Kidney capillary endothelial cell (primary cell): ENCODE measurements at regions not wholly inside any gene's neighbourhood (a gene's known extent, or its start where the extent isn't known, plus 50 kb on each side); places are given as distances from the start of the nearest gene placed in this dataset.
"Not testable (repeated sequence)": the region's sequence is repeated elsewhere in the genome, so short reads cannot be mapped to it uniquely, and the experiment has no call there.

ENCODE experiments used
- DNase-seq: peaks from one replicate; pipeline ENCODE4 v3.0.0-alpha.2; 2018; ENCODE audit warnings: low spot score

DNA sequence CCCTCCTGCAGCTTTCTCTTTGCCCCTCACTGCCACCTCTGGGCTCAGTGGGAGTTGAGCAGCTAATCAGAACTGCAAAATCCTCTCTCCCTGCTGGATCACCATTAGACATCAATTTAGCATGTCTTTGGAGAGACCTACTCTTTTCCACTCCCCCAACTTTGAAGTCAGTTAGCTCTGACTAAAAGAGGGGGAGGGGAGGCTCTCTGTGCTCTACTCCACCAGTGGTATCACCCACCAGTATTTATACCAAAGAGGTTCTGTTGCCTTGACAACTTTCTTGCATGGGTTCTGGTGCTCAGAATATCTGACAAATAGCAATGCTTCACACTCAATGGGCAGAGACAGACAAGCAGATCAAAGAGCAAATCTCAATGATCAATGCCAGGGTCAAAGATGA, 146.2 kb upstream of the ROPN1 start:
- DNase-seq: no peak

DNA sequence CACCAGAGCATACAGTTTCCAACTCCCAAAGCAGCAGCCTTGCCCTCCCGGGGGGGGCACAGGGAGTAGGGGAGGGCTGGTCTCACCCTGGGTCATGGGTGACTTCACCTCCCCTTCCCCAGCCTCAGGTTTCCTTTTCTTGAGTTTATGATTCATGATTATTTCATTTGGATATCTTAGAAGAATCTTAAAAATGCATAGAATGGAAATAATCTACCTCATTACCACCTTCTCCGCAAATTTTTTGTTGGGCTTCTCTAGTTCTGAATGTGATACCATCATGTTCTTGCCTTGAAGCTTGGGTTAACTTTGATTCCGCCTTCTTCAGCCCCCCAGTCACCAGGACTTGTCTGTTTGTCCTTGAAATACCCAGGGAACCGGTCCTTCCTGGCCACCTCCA, 148.8 kb upstream of the ROPN1 start:
- no peak for DNase-seq

DNA sequence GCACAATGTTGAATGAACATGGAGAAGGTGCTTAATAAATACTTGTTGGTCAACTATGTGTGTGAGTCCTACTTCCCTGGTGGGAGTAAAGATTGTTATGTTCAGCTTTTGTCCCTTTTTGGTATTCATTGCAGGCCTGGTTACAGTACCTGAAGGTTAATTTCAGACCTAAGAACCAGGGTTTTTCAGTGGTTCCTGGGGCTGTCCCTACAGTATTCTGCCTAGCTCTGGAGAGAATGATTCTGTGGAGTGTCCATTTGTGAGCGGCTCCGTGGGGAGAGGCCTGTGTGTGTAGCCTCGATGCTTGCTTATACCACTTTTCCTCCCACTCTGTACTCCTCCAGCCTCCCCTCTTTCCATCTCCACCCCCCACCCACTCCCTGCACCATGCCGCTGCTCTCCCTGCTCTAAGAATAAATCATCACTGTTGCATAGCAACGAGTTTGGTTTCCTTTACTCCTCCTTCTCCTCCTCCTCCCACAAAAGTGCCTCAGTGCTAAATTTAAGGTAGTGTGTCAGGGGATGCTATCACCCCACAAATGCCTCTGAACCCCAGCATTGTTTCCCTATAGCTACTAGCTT, 150.6 kb upstream of the ROPN1 start:
- no peak for DNase-seq

DNA sequence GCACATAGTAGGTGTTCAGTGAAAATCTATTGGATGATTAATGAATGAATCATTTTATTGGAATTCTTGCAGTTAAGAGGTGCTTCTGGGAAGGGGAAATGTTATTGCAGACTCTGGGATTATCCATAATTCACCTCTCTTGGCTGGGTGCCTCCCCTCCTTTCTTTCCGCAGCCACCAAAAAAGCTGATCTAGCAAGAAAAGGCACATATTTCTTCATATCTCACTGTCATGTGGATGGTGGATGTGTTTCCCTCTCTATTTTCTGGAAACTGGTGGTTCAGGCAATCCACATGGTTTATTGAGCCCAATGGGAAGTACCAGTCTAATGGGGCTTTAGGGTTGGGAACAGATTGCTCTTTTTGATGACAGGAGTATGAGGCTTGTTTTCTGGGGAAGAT, 151.1 kb upstream of the ROPN1 start:
- no peak for DNase-seq

DNA sequence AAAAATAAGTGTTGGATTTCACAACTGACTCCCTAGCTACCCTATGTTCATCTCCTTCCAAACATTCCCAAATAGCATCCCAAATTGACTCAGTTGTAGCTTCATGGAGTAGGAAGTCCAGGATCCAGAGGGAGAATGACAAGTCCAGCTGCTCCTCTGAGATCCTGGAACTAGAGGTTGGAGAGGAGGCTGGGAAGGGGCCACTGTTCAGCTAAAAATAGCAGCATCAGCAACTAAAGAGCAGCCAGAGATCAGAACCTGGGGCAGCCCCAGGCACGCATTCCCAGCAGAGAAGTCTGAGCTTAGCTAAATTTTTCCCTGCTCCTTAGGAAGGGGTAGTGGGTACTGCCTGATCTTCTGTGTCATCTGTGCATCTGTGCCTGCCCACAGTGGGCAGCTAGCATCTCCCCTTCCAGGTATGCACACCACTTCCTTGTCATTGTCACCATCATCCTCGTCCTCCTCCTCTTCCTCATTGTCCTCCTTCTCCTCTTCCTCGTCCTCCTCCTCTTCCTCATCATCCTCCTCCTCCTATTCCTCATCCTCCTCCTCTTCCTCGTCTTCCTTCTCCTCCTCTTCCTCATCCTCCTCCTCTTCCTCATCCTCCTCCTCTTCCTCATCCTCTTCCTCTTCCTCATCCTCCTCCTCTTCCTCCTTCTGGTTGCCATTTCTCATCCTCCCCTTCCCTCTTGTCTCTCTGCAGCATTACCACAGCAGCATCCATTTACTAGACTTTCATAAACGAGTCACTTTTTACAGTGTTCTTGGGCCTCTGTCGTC, 152.3 kb upstream of the ROPN1 start:
- no peak for DNase-seq

DNA sequence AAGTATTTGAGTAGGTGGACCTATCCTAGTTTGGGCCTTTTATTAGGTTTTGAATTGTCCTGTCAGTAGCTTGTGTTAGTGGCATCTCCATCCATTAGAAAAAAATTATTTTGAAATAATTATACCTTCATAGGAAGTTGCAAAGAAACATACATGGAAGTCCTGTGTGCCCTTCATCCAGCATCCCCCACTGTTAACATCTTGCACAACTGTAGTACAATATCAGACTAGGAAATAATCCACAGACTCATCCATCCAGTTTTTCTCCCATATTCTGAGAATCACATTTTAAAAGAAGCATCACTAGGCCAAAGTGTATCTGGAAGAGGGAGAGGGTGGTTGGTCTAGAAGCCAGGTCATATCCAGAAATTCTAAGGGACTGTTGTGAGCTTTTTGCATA, 155.5 kb upstream of the ROPN1 start:
- DNase-seq: no peak

DNA sequence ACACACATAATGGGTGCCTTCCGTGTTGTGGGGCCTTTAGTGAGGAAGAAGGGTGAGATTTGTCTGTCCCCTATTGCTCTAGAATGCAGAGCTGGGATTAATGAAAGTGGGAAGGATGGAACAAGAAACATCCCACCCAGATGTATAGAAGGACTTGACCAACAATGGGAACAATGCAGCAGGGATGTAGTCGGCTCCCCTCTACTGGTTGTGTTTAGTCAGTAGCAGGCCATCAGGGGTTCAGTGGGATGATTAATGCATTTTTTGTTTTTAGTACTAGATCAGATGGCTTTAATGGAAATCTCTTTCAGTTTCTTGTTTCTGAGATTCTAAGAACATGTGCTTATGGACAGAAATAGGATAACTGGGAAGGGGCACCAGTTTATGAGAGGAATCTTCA, 156.0 kb upstream of the ROPN1 start:
- no peak for DNase-seq

DNA sequence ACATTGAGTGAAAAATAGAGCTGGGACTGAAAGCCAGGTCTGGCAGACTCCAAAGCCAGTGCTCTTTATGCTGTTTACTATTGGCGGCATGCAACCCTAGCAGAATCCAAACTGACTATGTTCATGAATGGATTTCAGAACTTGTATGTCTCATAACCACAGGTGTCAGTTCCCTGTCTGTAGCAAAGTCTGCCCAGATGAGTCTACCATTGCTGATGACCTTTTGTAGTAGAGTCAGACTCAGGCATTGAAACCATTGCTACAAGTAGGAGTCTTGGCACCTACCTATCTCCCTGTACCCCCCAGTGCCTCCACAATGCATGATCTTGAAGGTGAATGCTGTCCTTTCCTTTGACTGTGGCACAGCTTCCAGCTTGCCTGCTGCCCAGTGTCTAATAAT, 157.2 kb upstream of the ROPN1 start:
- no peak for DNase-seq

DNA sequence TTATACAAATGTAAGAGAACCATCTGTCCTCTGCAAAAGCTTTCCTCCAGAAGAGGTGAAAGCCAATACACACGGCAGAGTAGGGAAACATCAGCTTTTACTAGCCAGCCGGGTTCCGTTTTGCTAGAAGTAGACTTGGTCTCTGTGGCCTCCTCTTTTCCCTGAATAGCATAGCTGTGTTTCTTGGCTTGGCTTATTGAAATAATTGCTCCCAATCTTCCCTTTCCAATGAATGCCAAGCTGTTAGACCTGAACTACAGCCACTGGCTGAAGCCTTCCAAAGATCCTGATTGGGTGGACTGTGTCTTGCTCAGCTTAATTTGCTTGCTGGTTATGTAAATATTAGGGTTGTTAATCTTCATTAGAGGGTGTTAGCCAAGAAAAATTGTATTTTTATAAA, 157.8 kb upstream of the ROPN1 start:
- DNase-seq: no peak

DNA sequence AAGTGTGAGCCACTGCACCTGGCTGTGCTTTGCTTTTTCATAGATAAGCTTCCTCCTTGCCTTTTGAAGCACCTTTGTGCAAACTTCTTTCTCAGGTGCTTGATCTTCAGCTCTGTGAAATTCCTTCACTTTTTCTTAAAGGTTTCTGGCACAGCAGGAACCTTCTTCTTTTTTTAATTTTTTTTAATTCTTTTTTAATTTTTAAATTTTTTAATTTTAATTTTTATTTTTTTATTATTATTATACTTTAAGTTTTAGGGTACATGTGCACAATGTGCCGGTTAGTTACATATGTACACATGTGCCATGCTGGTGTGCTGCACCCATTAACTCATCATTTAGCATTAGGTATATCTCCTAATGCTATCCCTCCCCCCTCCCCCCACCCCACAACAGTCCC, 161.0 kb upstream of the ROPN1 start:
- DNase-seq: not testable (repeated sequence)

DNA sequence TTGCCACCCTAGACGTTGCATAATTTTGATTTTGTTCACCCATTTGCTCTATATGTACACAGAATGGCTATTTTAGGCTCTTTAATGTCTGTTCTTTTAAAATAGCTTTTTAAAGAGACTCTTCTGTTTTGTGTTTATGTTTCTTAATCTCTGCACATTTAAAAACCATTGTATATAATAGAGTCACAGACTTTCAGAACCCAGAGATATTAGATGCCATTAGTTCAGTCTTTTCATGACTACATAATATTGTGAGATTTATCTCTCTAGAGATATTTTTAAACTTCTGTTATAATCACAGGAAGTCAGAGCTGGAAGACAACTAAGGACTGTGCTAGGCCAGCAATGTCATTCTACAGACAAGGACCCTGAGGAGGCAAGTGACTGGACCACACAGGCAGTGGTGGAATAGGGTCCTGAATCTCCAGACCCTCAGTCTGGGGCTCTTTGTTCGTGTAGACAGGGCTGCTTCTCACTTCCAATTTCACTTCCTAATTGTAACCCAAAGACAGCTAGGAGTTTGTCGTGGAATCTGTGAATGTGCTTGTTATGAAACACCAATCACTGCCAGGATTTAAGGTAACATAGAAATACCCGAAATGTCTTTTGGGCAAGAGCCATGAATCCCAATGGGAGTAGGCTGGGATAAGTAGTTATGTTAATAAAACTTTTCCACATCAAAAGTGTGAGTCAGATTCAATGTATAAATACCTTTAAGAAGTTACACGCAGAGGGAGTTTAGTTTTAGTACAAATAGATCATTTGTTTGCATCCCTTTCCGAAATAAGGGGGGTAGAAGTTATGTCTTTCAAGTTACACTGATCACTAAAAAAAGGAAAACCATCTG, 165.2 kb upstream of the ROPN1 start:
- peak; percentile 26 for DNase-seq

DNA sequence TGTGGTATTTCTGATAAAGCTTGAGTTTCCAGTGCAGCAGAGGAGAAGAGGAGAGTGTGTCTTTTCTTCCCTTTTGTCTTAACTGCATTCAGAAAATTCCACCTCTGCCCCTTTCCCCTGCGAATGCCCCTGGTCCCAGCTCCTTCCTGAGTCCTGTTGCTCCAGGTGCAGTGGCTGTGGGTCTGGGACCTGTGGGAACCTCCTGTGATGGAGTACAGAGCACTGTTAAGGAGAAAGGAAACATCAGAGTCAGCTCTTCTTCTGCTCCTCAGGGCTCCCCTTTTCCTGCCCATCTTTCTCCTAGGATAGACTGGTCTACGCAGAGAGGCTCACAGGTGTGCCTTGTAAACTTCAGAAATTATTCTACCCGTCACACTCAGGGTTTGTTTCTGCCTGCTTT, 165.8 kb upstream of the ROPN1 start:
- no peak for DNase-seq

DNA sequence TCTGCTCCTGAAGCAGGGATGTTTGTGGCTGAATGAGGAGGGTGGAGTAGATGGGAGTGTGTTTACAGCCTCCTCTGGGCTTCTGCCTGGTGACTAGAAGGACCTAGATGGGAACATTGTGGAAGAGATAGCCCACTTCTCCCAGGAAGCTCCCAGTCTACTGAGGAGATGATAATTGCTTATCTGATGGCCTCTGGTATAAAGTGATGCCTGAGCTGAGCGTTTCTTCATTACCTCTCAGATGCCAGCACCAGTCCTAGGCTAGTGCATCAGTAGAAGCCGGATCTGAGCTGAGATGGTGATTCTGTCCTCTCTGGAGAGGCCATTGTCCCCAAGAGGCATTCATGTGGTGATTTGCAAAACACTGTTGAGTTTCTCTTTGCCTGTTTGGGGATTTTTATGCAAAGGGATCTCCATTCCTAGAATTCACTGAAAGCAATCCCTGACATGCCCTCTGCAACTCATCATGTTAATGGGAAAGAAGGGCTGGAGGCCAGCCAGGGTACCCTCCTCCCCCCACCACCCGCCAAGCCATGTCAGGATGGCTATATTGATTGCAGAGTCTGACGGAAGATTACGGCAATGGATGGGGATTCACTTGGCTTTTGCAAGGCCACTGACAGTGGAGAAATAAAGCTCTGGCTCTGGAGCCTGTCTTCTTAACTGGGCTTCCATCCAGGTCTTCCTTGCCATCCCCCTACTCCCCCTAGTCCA, 166.4 kb upstream of the ROPN1 start:
- no peak for DNase-seq

DNA sequence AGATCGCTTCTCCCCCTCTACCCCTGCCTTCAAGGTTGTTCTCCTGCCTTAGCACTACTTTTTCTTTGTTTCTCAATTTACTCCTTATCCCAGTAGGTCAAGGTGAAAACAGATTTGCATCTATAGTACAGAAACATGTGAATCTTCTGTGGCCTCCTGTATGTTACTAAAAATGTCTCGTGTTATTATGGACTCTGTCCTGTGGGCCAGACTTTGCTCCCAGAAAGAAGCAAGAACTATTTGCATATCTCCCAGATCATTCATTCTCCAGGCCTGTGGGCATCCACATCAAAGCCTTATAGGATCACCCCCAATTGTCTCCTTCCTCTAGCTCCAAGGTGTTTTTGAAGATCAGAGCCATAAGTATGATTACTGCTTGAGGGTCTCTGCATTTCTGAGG, 169.5 kb upstream of the ROPN1 start:
- DNase-seq: no peak

DNA sequence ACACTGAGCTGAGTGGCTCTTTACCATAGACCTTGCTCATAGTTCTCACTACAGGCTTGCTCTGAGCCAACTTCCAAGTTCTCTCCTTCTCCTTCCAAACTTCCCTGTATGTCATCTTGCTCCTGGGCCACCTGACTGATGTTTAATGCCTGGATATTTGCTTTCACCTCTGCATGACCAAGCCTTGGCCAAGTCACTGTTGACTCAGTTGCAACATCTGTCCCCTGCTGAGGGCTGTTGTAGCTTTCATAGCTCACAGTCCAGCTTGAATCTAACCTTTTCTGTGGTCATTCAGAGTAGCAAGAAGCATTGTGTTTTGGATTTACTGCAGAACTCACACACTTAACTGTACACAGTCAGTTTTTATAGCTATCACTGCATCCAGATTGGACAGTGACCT, 171.8 kb upstream of the ROPN1 start:
- DNase-seq: no peak

DNA sequence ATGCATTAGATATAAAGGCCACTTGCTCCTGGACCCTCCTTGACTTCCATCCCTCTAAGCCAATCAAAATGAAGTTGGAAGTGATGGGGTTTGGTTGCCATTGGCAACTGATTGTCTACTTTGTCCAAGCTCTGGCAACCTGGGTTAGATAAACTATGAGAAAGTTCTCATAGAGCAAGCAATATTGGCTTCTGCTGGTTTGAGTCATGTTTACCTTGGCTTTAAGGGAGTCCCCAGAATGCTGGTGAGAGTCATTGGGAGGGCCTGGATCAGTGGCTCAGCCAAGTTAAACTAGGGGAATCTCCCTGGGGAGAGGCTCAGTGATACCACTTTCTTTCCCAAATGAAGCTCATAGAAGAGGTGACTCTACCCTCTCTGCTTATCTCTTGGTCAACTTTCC, 176.3 kb upstream of the ROPN1 start:
- DNase-seq: no peak

DNA sequence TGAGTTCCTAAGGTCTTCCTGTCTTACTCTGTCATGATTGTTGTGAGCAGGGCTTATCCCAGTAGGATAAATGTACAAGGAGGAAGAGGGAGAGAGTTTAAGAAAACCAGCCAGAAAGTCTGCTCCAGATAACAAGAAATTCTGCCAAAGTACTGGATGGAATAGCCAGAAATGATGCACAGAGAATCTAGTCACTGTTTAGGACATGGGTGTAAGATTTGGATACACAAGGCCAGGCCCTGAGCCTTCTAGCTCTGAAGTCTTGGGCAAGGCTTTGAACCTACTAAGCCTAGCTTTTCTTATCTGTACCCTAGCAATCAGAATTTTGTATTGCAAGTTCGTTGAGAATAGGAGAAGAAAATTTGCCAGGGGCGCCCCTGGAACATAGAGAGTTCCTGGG, 180.4 kb upstream of the ROPN1 start:
- no peak for DNase-seq

DNA sequence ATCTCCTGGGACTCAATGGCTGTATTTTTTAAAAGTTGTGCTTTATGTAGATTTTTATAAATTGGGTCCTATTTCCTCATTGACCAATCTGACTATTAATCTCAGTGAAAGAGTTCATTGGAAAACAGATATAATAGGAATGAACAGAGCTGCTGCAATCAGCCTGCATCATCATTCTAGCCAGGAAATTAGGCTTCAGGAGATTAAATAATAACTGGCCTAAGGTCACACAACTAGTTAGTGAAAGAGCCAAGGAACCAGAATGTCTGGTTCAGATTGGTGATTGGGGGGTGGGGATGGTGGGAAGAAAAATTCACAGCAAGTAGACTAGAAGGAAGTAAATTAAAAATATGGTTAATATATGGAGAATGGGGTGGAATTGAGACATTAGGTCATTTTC, 180.9 kb upstream of the ROPN1 start:
- DNase-seq: no peak

DNA sequence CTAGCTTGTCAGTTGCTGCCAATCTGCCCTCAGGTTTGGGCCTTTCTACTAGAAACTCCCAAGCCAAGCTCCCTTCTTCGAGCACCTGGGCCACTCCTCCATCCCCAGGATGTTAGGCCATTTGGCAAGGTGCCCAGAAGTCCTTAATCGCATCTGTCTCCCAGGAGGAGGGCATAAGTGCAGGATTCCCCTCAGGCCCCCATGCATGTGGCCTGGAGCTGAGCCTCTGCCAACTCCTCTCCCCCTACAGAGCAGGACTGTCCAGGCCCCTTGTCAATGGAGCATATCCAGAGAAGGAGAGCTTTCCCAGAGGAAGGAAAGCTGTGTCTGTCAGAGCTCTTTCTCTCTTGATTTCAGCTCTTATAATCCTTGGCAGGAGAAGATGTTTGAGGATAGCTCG, 182.6 kb upstream of the ROPN1 start:
- no peak for DNase-seq

DNA sequence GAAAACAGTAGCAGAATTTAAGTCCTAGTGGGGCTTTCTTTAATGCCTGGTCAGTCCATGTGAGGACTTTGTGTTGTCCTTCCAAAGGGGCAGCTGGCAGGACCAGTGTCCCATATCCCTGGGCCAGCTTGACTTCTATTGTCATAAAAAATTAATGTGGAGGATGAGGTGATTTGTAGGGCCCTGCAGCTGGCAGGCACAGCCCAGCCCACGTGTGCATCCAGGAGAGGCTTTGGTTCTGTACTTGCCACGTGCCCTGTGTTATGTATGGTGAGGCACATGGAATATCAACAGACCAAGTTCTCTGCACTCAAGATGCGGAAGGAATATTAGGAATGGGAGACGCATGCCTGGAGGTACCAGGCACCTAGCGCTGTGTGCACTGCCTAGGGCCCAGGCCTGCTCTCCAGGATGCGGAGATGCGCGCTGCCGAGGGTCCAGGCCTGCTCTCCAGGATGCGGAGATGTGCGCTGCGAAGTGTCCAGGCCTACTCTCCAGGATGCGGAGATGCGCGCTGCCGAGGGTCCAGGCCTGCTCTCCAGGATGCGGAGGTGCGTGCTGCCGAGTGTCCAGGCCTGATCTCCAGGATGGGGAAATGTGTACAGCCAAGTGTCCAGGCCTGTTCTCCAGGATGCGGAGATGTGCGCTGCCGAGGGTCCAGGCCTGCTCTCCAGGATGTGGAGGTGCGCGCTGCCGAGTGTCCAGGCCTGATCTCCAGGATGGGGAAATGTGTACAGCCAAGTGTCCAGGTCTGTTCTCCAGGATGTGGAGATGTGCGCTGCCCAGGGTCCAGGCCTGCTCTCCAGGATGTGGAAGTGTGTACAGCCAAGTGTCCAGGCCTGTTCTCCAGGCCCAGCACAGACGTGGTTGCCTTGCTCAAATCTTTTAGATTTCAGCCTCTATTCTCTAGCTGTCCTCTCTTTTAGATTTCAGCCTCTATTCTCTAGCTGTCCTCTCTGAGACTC, 183.3 kb upstream of the ROPN1 start:
- DNase-seq: no peak

DNA sequence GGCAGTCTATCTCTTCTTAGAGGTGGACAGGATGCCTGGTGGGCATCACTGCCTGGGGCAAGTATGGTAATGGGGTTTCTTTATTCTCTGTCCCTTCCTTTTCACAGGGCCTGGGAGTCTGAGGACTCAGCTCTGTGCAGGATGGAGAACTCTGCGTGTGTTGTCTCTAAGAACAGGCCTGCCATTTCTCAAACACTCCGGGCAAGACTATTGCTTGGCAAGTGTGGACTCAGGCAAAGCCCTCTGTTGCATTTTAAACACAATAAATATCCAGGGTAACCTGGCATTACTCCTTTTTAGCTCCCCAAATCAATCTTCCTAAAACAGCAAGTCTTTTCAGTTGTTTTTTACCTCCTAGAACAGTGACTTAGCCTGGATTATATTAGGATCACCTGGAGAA, 185.1 kb upstream of the ROPN1 start:
- DNase-seq: no peak
